H9 (cell line): ENCODE measurements at regions not wholly inside any gene's neighbourhood (a gene's known extent, or its start where the extent isn't known, plus 50 kb on each side); places are given as distances from the start of the nearest gene placed in this dataset.

Experiments
- DNase-seq: peaks from one replicate; pipeline ENCODE4 v3.0.0-alpha.2; 2017
- H2AFZ ChIP-seq: one replicate; pipeline ENCODE4 v1.6.1; 2013; ENCODE audit warnings: mild to moderate bottlenecking, low read length, control low read depth, moderate library complexity
- H2AK5ac ChIP-seq: 2 replicates; pipeline ENCODE4 v1.6.1; 2013; ENCODE audit warnings: low read length, control low read depth, mixed read lengths; ENCODE audit not compliant: insufficient read length
- H2BK120ac ChIP-seq: one replicate; pipeline ENCODE4 v1.6.1; 2013; ENCODE audit warnings: low read depth, mild to moderate bottlenecking, low read length, control low read depth, inconsistent platforms; ENCODE audit not compliant: poor library complexity, severe bottlenecking
- H2BK12ac ChIP-seq: 2 replicates; pipeline ENCODE4 v1.6.1; 2013; ENCODE audit warnings: low read length, control low read depth, mixed read lengths, low read depth; ENCODE audit not compliant: insufficient read length
- H2BK15ac ChIP-seq: 2 replicates; pipeline ENCODE4 v1.6.1; 2013; ENCODE audit warnings: low read depth, low read length, control low read depth
- H2BK20ac ChIP-seq: one replicate; pipeline ENCODE4 v1.6.1; 2013; ENCODE audit warnings: low read depth, mild to moderate bottlenecking, low read length, control low read depth, inconsistent platforms; ENCODE audit not compliant: poor library complexity, severe bottlenecking
- H2BK5ac ChIP-seq: 2 replicates; pipeline ENCODE4 v1.6.1; 2013; ENCODE audit warnings: low read length, control low read depth, mixed read lengths; ENCODE audit not compliant: insufficient read length
- H3K14ac ChIP-seq: 2 replicates; pipeline ENCODE4 v1.6.1; 2013; ENCODE audit warnings: low read length, control low read depth; ENCODE audit not compliant: insufficient read depth
- H3K18ac ChIP-seq: 2 replicates; pipeline ENCODE4 v1.6.1; 2013; ENCODE audit warnings: low read depth, mild to moderate bottlenecking, mixed read lengths, low read length, control low read depth; ENCODE audit not compliant: insufficient read length
- H3K23ac ChIP-seq: 2 replicates; pipeline ENCODE4 v1.6.1; 2013; ENCODE audit warnings: low read length, control low read depth, mixed read lengths, low read depth; ENCODE audit not compliant: insufficient read length
- H3K23me2 ChIP-seq: 2 replicates; pipeline ENCODE4 v1.6.1; 2013; ENCODE audit warnings: low read depth, mild to moderate bottlenecking, mixed read lengths, low read length, control low read depth; ENCODE audit not compliant: insufficient read length, poor library complexity, severe bottlenecking
- H3K27ac ChIP-seq: 2 replicates; pipeline ENCODE4 v1.5.1; 2013; ENCODE audit warnings: low read length, control low read depth, mixed read lengths, low read depth; ENCODE audit not compliant: insufficient read length
- H3K27me3 ChIP-seq: 2 replicates; pipeline ENCODE4 v1.6.1; 2013; ENCODE audit warnings: low read length, control low read depth, inconsistent platforms; ENCODE audit not compliant: insufficient read depth
- H3K4ac ChIP-seq: 2 replicates; pipeline ENCODE4 v1.6.1; 2013; ENCODE audit warnings: low read depth, mild to moderate bottlenecking, control low read depth, inconsistent platforms, low read length, moderate library complexity
- H3K4me1 ChIP-seq: 2 replicates; pipeline ENCODE4 v1.6.1; 2013; ENCODE audit warnings: low read length, control low read depth, inconsistent platforms; ENCODE audit not compliant: insufficient read depth
- H3K4me2 ChIP-seq: 2 replicates; pipeline ENCODE4 v1.6.1; 2013; ENCODE audit warnings: low read length, control low read depth, mixed read lengths; ENCODE audit not compliant: insufficient read length, insufficient read depth
- H3K56ac ChIP-seq: 2 replicates; pipeline ENCODE4 v1.6.1; 2013; ENCODE audit warnings: low read depth, mild to moderate bottlenecking, mixed read lengths, low read length, control low read depth; ENCODE audit not compliant: insufficient read length
- H3K79me1 ChIP-seq: 2 replicates; pipeline ENCODE4 v1.6.1; 2013; ENCODE audit warnings: low read depth, mild to moderate bottlenecking, moderate library complexity, low read length, control low read depth, inconsistent platforms; ENCODE audit not compliant: insufficient read depth, poor library complexity, severe bottlenecking
- H3K79me2 ChIP-seq: 2 replicates; pipeline ENCODE4 v1.6.1; 2013; ENCODE audit warnings: low read length, control low read depth, inconsistent platforms; ENCODE audit not compliant: insufficient read depth
- H3K9ac ChIP-seq: 2 replicates; pipeline ENCODE4 v1.6.1; 2013; ENCODE audit warnings: low read length, control low read depth, mixed read lengths; ENCODE audit not compliant: insufficient read length; ENCODE audit errors: extremely low read depth
- H3K9me3 ChIP-seq: one replicate; pipeline ENCODE4 v1.6.1; 2013; ENCODE audit warnings: low read depth, low read length, inconsistent platforms; ENCODE audit not compliant: control insufficient read depth
- H3T11ph ChIP-seq: one replicate; pipeline ENCODE4 v1.6.1; 2013; ENCODE audit warnings: mild to moderate bottlenecking, low read length, control low read depth, inconsistent platforms
- H4K20me1 ChIP-seq: one replicate; pipeline ENCODE4 v1.6.1; 2013; ENCODE audit not compliant: control insufficient read depth, insufficient read length, insufficient read depth
- H4K5ac ChIP-seq: 2 replicates; pipeline ENCODE4 v1.6.1; 2013; ENCODE audit warnings: low read depth, mild to moderate bottlenecking, mixed read lengths, low read length, control low read depth; ENCODE audit not compliant: insufficient read length
- H4K8ac ChIP-seq: replicated peaks from 2 replicates; pipeline ENCODE4 v1.6.1; 2013; ENCODE audit warnings: low read length, control low read depth, mixed read lengths, low read depth; ENCODE audit not compliant: insufficient read length
- H4K91ac ChIP-seq: 2 replicates; pipeline ENCODE4 v1.6.1; 2013; ENCODE audit warnings: low read depth, mild to moderate bottlenecking, moderate library complexity, mixed read lengths, low read length, control low read depth; ENCODE audit not compliant: insufficient read length
- H3K27ac Mint-ChIP-seq, 3 experiments: 2 replicates in 2 of 3; 3 replicates in 1 of 3; pipeline ENCODE4 v1.8.0; 2020 to 2021; ENCODE audit warnings: mixed read lengths in 3 of 3, mild to moderate bottlenecking in 1 of 3, moderate library complexity in 1 of 3
- H3K27me3 Mint-ChIP-seq: 2 replicates; pipeline ENCODE4 v1.8.0; 2021; ENCODE audit warnings: low read depth, mild to moderate bottlenecking, moderate library complexity, mixed read lengths
- H3K36me3 Mint-ChIP-seq, 3 experiments: 2 replicates in 2 of 3; 3 replicates in 1 of 3; pipeline ENCODE4 v1.8.0; 2020 to 2021; ENCODE audit warnings: low read depth in 3 of 3, mixed read lengths in 3 of 3; ENCODE audit not compliant: insufficient read depth in 1 of 3
- H3K4me1 Mint-ChIP-seq, 2 experiments: 2 replicates each; pipeline ENCODE4 v1.8.0; 2020; ENCODE audit warnings: mixed read lengths in 2 of 2
- H3K4me3 Mint-ChIP-seq, 2 experiments: 2 replicates in 1 of 2; 3 replicates in 1 of 2; pipeline ENCODE4 v1.8.0; 2020 to 2021; ENCODE audit warnings: mild to moderate bottlenecking in 2 of 2, mixed read lengths in 2 of 2, moderate library complexity in 1 of 2
- H3K9me3 Mint-ChIP-seq, 2 experiments: 2 replicates in 1 of 2; 3 replicates in 1 of 2; pipeline ENCODE4 v1.8.0; 2020; ENCODE audit warnings: mild to moderate bottlenecking in 2 of 2, mixed read lengths in 2 of 2, moderate library complexity in 1 of 2
- CTCF ChIP-seq: fragments of 200-600 bp; sonication (generic); conservative IDR thresholded peaks from 3 replicates; pipeline ENCODE4 v1.8.0; 2021; ENCODE audit warnings: antibody characterized with exemption, mild to moderate bottlenecking

GRCh38 chr2:166614503-166614902 lies 120.5 kb upstream of the SCN7A start:
- Histone ChIP-seq H4K5ac (no peak overlapping the region), H2BK20ac (no peak overlapping the region), H3K27ac (no peak overlapping the region), H2AK5ac (no peak overlapping the region), H2BK120ac (no peak overlapping the region), H2AFZ (no peak overlapping the region), H3T11ph (no peak overlapping the region), H3K4ac (no peak overlapping the region), H3K9me3 (no peaks in the 10 kb centered on the region), H3K14ac (no peak overlapping the region), H3K79me2 (no peaks in the 10 kb centered on the region), H3K56ac (no peak overlapping the region), H3K79me1 (no peaks in the 10 kb centered on the region), H4K8ac (no peak overlapping the region), H3K4me2 (no peak overlapping the region), H2BK12ac (no peak overlapping the region), H3K23me2 (no peaks in the 10 kb centered on the region), H3K27me3 (no peaks in the 10 kb centered on the region), H2BK5ac (no peak overlapping the region), H3K18ac (no peak overlapping the region), H3K9ac (no peak overlapping the region), H3K23ac (no peak overlapping the region), H4K91ac (no peak overlapping the region), H4K20me1 (no peaks in the 10 kb centered on the region), H2BK15ac (no peak overlapping the region), H3K4me1 (no peaks in the 10 kb centered on the region; the same call in 1 of the 2 replicates)
- Mint-ChIP-seq H3K4me1 (peaks cover 21 to 27% of the 10 kb centered on the region in 2 experiments), H3K27ac (no peak overlapping the region), H3K4me3 (no peak overlapping the region), H3K27me3 (peaks cover 6% of the 10 kb centered on the region), H3K9me3 (peaks cover 9 to 12% of the 10 kb centered on the region in 2 experiments; a peak in 3 of 5 replicates), H3K36me3 (peaks cover 0 to 22% (median 3%) of the 10 kb centered on the region in 3 experiments; a peak in 6 of 7 replicates)
- no peak for DNase-seq
- TF ChIP-seq CTCF = no peak
